Mucosa of rectum (tissue), 2 donors: ENCODE measurements at regions not wholly inside any gene's neighbourhood (a gene's known extent, or its start where the extent isn't known, plus 50 kb on each side); places are given as distances from the start of the nearest gene placed in this dataset.

Experiments
- H3K27ac ChIP-seq, 2 donors: one replicate each; pipeline ENCODE4 v1.7.0; 2013; ENCODE audit warnings: inconsistent platforms in 2 of 2, low read depth in 2 of 2, low read length in 2 of 2
- H3K27me3 ChIP-seq, 2 donors: one replicate each; pipeline ENCODE4 v1.7.0; 2013; ENCODE audit warnings: low read length in 2 of 2; ENCODE audit not compliant: control insufficient read depth in 2 of 2, insufficient read depth in 2 of 2
- H3K36me3 ChIP-seq, 2 donors: one replicate each; pipeline ENCODE4 v1.7.0; 2013; ENCODE audit warnings: low read length in 2 of 2; ENCODE audit not compliant: control insufficient read depth in 2 of 2, insufficient read depth in 2 of 2
- H3K4me1 ChIP-seq, 2 donors: one replicate each; pipeline ENCODE4 v1.7.0; 2013; ENCODE audit warnings: low read length in 2 of 2, mild to moderate bottlenecking in 1 of 2; ENCODE audit not compliant: control insufficient read depth in 2 of 2, insufficient read depth in 2 of 2
- H3K4me3 ChIP-seq, 2 donors: one replicate each; pipeline ENCODE4 v1.7.0; 2013; ENCODE audit warnings: low read length in 2 of 2
- H3K9ac ChIP-seq, 2 donors: one replicate each; pipeline ENCODE4 v1.7.0; 2013; ENCODE audit warnings: low read length in 2 of 2, low read depth in 1 of 2, mild to moderate bottlenecking in 1 of 2
- H3K9me3 ChIP-seq, 2 donors: one replicate each; pipeline ENCODE4 v1.7.0; 2013; ENCODE audit warnings: low read length in 2 of 2; ENCODE audit not compliant: control insufficient read depth in 2 of 2
- donor health status: healthy.
- donor health status: Normal muscosa, but diverticular disease.

DNA sequence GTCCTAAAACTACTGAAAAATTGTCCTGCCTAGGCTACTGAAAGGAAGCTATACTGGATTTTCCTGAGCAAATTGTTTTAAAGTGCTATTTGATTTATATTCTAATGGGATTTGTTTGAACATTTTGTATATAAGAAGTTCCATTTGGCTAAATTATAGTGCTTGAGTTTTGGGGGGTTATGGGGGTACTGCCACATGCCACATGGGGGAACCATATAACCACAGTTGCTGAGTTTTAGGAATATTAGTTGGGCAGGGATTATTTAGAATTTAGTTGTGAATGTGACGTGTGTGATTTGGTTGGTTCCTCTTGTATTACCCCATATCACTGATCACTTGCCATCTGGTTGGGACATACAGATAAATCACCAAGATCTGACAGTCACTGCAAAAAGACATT is 224.5 kb upstream of the TAPT1 start:
- Histone ChIP-seq H3K36me3 (no peaks in the 10 kb centered on the region), H3K9ac (no peak overlapping the region), H3K4me3 (no peak overlapping the region), H3K27ac (no peak overlapping the region), H3K27me3 (no peaks in the 10 kb centered on the region), H3K4me1 (no peaks in the 10 kb centered on the region), H3K9me3 (no peaks in the 10 kb centered on the region)

DNA sequence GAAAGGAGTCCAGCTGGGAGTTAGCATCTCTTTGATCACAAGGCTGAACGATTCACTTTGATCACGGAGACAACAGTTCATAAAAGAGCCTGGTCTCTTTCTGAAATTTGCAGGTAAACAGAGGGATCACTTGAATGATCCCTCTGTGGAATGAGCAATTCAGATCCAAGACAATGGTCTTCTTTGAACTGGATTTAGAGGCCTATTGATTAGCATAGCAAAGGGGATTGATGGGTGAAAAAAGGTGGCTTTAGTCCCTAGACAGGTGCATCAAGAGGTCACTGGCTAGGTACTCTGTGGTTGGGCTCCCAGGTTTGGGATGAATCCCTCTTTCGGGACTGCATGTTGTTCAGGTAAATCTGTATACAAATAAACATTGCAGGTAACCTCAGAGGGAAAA is 223.8 kb upstream of the TAPT1 start:
- H3K9me3 ChIP-seq = no peaks in the 10 kb centered on the region
- H3K36me3 ChIP-seq = no peaks in the 10 kb centered on the region
- no peak overlapping the region for H3K27ac ChIP-seq
- H3K9ac ChIP-seq = no peak overlapping the region
- H3K27me3 ChIP-seq = no peaks in the 10 kb centered on the region
- no peaks in the 10 kb centered on the region for H3K4me1 ChIP-seq
- H3K4me3 ChIP-seq = no peak overlapping the region

DNA sequence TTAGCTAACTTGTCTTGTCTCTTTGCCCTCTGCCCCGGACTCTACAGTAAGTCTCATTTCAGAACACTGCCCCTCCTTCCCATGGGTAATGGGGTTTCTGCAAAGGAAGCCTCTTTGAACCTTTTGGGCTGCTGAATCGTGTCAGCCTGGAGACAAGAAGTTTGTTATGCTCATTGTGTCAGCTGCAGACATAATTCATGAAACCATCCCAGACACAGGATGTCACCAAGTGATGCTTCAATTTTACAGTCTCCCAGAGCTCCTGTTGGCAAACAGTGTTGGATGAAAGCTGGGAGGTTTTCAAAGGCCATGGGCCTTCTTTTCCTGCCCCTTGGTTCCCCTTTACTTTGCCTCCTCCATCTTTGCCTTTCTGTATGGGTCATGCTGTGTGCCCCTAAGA is 223.1 kb upstream of the TAPT1 start:
- Histone ChIP-seq H3K27me3 (no peaks in the 10 kb centered on the region), H3K27ac (no peak overlapping the region), H3K9ac (no peak overlapping the region), H3K4me3 (no peak overlapping the region), H3K9me3 (no peaks in the 10 kb centered on the region), H3K36me3 (no peaks in the 10 kb centered on the region), H3K4me1 (no peaks in the 10 kb centered on the region)

DNA sequence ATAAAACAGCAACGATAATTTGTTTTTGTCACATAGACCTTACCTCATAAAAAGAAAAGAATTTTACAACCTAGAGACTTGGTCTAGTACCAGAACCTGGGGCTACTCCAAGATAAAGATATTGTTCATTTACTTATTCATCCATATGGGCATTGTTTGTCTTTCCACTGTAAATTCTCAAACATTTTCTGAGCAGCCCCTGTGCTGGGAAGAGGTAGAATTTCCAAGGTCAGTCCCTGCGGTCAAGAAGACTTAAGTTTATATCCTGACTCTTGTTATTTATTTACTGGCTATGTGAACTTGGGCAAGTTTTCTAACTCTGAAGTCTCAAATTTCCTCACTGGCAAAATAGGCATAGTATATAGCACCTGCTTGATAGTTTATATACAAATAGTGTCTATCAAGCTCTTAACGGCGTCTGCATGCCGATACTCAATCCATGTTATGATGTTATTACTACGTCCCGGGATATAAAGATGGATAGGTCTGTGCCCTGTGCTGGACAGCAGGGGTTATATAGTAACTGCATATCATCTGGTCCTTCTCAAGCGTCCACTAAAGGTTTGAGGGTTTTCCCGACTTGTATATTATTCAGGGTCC is 222.1 kb upstream of the TAPT1 start:
- Histone ChIP-seq H3K27me3 (no peaks in the 10 kb centered on the region), H3K36me3 (no peaks in the 10 kb centered on the region), H3K27ac (no peak overlapping the region), H3K4me3 (no peak overlapping the region), H3K9me3 (no peaks in the 10 kb centered on the region), H3K9ac (no peak overlapping the region), H3K4me1 (no peaks in the 10 kb centered on the region)

DNA sequence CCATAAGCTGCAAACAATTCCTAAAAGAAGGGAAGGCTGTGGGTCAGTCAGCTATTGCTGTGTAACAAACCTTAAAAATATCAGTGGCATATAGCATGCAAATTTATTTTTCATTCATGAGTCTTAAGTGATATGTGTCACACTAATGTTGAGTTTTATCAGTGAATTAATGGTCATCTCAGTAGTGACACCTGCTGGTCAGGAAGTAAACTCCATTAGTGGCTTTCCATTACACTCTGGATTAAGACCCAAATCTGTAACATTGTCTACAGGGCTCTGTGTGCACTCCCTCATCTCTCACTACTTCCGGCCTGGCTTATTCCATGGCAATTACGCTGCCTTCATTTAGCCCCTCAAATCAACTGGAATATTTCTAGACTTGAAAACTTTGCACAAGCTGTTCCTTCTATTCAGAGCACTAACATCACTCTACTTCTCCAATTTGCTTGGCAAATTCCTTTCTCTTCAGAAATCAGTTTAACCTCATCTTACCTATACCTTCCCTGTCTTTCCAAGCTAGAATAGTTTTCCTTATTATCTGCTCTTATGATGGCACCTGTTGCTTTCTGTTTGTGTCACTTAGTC is 217.3 kb upstream of the TAPT1 start:
- Histone ChIP-seq H3K36me3 (no peaks in the 10 kb centered on the region), H3K4me3 (no peak overlapping the region), H3K27ac (no peak overlapping the region), H3K27me3 (no peaks in the 10 kb centered on the region), H3K9me3 (no peaks in the 10 kb centered on the region), H3K4me1 (no peaks in the 10 kb centered on the region), H3K9ac (no peak overlapping the region)

DNA sequence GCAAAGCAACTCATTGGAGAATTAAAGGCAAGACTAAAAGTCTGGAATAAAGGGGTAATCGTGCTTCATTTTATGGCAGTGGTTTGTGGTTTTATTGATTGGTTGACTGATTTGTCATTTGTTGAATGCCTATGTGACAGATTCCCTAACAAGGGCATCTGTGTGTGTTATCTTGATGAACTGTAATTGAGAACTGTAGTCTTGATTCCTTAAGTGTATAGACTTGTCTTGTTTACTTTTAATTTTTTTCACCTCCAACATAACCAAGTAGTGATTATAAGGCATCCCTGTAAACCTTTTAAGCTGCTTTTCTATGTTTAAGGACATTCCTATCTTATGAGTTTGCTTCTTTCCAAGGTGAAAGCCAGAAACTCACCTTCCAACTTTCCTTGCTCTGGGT is 216.0 kb upstream of the TAPT1 start:
- Histone ChIP-seq H3K9ac (no peak overlapping the region), H3K4me1 (no peaks in the 10 kb centered on the region), H3K4me3 (no peak overlapping the region), H3K27ac (no peak overlapping the region), H3K27me3 (no peaks in the 10 kb centered on the region), H3K36me3 (no peaks in the 10 kb centered on the region), H3K9me3 (peaks cover 0 to 4% of the 10 kb centered on the region in 2 donors)

DNA sequence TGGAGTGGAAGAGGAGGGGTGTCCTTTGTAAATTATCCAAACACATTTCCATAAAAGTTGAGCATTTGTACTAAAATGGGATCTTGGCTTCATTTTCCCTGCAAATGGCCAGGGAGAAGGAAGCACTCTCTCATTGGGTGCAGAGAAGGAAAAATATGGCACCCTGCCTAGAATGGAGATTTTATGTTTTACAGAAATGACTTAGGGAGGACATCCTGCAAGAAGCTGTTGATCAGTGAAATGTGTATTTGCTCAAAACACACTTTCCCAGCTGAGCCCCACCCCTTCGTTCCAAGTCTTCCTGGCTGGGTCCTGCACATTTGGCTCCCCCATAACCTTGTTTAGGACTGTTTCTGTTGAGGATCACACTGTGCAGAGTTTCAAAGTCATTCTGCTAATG is 213.5 kb upstream of the TAPT1 start:
- H3K27me3 ChIP-seq = no peaks in the 10 kb centered on the region
- no peak overlapping the region for H3K27ac ChIP-seq
- H3K36me3 ChIP-seq = no peaks in the 10 kb centered on the region
- H3K4me1 ChIP-seq = no peaks in the 10 kb centered on the region
- H3K9me3 ChIP-seq = peaks cover 0 to 4% of the 10 kb centered on the region in 2 donors
- H3K4me3 ChIP-seq = no peak overlapping the region
- no peak overlapping the region for H3K9ac ChIP-seq

DNA sequence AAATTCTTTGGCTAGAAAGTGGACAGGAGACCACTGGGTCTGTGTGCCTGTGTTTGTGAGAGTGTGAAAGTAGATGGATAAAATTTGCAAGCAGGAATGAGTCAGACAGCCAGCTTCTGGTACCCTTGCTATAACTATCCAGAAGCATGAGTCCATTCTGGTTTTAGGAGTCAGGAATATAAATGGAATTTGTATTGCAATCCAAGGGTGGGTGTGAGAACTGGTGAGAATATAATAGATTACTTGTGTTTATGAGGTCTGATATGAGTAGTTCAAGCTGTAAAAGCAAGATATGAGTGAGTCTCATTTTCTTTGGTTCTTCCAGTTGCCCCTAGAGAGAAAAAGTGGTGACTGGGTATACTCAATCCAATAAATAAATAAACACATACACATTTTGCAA is 212.7 kb upstream of the TAPT1 start:
- Histone ChIP-seq H3K9me3 (peaks cover 0 to 4% of the 10 kb centered on the region in 2 donors), H3K27ac (no peak overlapping the region), H3K4me3 (no peak overlapping the region), H3K4me1 (no peaks in the 10 kb centered on the region), H3K27me3 (no peaks in the 10 kb centered on the region), H3K9ac (no peak overlapping the region), H3K36me3 (no peaks in the 10 kb centered on the region)

DNA sequence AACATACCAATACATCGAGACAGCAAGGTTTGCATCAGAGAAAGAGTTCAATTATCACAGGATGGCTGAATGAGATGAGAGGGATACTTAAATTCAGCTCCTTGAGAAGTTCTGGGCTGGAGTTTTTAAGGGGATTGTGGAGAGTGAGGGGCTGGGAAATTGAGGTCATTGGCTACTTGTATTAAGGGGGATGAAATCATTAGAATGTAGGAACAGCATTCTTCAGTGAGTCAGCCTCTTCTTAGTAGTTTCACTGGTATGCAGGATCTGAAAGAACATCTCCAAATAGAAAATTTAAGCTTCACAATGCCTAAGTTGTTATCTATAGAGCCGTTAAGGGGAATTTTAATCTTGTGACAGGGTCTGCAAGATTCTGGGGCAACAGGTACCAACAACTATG is 211.6 kb upstream of the TAPT1 start:
- H3K36me3 ChIP-seq = no peaks in the 10 kb centered on the region
- no peak overlapping the region for H3K27ac ChIP-seq
- H3K4me3 ChIP-seq = no peak overlapping the region
- no peak overlapping the region for H3K9ac ChIP-seq
- H3K9me3 ChIP-seq = peaks cover 0 to 4% of the 10 kb centered on the region in 2 donors
- H3K27me3 ChIP-seq = no peaks in the 10 kb centered on the region
- no peaks in the 10 kb centered on the region for H3K4me1 ChIP-seq

DNA sequence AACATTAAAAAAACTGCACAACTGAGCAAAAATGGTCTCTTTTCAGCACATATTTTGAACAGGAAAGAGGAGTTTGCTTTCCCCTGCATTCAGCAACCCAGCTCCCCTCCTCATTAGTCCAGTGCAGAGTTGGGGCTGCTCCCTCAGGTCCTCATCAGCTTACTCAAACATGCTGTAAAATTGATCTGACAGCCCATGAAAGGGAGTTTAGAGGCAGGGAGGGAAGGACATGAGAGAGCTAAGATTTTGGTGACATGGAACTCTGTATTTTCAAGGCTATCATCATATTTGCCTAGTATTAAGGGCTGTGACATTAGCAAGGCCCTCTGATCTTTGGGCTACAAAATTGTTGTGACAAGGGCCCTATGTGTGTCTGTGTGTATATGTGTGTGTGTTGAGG is 205.6 kb upstream of the TAPT1 start:
- H3K27me3 ChIP-seq = no peaks in the 10 kb centered on the region
- H3K9ac ChIP-seq = no peak overlapping the region
- H3K36me3 ChIP-seq = no peaks in the 10 kb centered on the region
- no peak overlapping the region for H3K27ac ChIP-seq
- H3K4me3 ChIP-seq = no peak overlapping the region
- no peaks in the 10 kb centered on the region for H3K4me1 ChIP-seq
- no peaks in the 10 kb centered on the region for H3K9me3 ChIP-seq

DNA sequence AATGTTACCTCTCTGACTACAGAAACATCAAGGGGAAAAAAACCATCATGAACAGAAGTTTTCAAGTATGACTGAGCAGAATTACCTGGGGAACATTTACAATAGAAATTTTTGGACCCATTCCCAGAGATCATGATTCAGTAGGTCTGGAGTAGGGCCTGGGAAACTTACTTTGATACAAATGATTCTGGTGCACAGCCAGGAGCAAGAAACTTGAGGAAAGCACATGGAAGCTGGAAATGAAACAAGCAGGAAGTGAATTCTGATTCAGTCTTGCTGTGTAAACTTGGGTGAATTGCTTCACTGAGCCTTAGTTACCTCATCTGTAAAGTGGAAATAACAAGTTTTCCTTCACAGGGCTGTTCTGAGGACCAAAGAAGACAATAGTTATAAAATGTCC is 192.5 kb upstream of the TAPT1 start:
- H3K4me3 ChIP-seq = no peak overlapping the region
- H3K27ac ChIP-seq = no peak overlapping the region
- H3K4me1 ChIP-seq = no peaks in the 10 kb centered on the region
- no peaks in the 10 kb centered on the region for H3K27me3 ChIP-seq
- no peaks in the 10 kb centered on the region for H3K36me3 ChIP-seq
- no peaks in the 10 kb centered on the region for H3K9me3 ChIP-seq
- no peak overlapping the region for H3K9ac ChIP-seq
